GM10248 (cell line): ENCODE measurements at regions not wholly inside any gene's neighbourhood (a gene's known extent, or its start where the extent isn't known, plus 50 kb on each side); places are given as distances from the start of the nearest gene placed in this dataset.

Source experiments
- CTCF ChIA-PET: fragments of 300-600 bp; sonication (Branson Sonifier 250); formaldehyde crosslinking; extraction: SDS; loops from one replicate; lab custom pipeline; 2021; ENCODE audit warnings: antibody characterized with exemption; lab: Yijun Ruan, JAX
- POLR2A ChIA-PET: fragments of 350-650 bp; sonication (Branson Sonifier 250); formaldehyde crosslinking; extraction: SDS; loops from one replicate; lab custom pipeline; 2020; ENCODE audit warnings: antibody characterized with exemption; lab: Yijun Ruan, JAX
- DNase-seq: peaks from one replicate; pipeline ENCODE4 v3.0.0; 2012; ENCODE audit errors: extremely low spot score
- TF ChIP-seq, protein P1 (sequence below): IDR thresholded peaks from 2 replicates; pipeline ENCODE4 v1.5.1; 2012; ENCODE audit warnings: mild to moderate bottlenecking, low read depth; ENCODE audit errors: extremely low read depth, missing control alignments, control extremely low read depth

DNA sequence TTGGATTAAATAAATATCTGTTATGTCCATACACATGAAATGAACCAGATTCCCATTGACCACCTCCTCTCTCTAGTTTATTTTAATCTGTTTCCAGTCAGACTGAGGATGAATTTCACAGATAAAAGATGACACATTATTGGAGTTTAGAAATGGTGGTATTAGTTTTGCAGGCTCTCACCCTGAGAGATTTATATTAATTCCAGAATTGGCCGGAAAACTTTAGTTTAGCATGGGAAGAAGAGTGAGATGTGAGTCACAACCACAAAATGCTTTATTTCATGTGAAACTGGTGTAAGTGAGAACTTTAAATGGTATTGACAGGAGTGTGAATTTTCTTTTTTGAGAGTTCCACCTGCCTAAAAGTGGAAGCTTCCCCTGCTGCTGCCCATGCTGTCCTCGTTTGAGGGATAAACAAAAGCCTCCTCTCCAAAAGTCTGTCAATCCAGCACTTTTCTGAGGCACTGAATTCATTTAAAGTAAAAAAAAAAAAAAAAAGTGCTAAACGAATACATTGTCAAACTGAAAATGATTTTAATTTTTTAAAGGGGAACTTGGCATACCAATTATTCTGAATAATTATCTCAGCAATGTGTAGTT is 65.1 kb upstream of the EPHA3 start:
- no peak for DNase-seq
- ChIA-PET CTCF (no interaction called here), POLR2A (no interaction called here)
- TF ChIP-seq, protein P1, sequence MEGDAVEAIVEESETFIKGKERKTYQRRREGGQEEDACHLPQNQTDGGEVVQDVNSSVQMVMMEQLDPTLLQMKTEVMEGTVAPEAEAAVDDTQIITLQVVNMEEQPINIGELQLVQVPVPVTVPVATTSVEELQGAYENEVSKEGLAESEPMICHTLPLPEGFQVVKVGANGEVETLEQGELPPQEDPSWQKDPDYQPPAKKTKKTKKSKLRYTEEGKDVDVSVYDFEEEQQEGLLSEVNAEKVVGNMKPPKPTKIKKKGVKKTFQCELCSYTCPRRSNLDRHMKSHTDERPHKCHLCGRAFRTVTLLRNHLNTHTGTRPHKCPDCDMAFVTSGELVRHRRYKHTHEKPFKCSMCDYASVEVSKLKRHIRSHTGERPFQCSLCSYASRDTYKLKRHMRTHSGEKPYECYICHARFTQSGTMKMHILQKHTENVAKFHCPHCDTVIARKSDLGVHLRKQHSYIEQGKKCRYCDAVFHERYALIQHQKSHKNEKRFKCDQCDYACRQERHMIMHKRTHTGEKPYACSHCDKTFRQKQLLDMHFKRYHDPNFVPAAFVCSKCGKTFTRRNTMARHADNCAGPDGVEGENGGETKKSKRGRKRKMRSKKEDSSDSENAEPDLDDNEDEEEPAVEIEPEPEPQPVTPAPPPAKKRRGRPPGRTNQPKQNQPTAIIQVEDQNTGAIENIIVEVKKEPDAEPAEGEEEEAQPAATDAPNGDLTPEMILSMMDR, result no peak

DNA sequence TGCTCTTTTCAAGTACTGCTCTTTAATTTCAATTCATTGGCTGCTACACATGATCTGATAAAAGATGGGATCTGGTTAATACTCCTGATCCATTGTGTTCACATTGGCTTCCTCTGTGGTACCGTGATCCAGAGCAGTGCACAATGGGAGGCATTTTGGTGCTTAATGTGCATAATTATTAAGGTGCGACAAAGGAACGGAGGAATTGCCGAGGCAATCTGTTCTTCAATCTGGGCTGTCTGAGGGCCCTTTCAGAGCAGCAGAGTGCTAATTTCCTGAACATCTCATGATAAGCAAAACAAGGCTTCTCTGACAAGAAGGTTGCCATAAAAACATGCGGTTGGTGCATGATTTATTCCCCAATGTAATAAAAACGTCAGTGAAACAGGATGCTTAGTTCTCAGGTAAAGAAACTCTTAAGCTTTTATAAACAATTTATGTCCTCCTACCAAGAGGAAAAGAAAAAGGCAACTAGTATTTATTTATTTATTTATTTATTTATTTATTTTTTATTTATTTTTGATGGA is 64.0 kb upstream of the EPHA3 start:
- TF ChIP-seq, protein P1, result no peak
- POLR2A ChIA-PET, result no interaction called here
- no peak for DNase-seq
- CTCF ChIA-PET, result interaction anchor here (0.8 kb wide), 1 partner anchor 11 kb away, joined by 3 read pairs; no protein-coding TSS in a partner anchor

DNA sequence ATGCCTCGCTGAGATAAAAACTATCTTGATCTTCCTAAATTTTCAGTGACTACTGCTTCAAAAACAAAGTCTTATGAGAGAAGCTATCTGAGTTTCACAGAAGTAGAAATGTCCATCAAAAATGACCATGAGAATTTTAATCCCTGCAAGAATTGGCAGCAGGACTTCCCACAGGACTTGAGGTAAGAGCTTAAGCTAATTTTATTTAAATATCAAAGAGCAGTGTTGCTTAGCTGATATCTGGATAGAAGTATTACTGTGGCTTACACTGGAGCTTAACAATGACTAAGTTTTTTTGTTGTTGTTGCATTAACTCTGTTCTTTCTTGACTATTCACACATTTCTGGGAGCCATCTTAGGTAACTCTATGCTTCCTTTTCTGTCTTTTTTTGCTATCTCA is 60.8 kb upstream of the EPHA3 start:
- POLR2A ChIA-PET, result no interaction called here
- CTCF ChIA-PET, result interaction anchor here (1.3 to 1.4 kb wide), 2 partner anchors 10 to 17 kb away, joined by 3 read pairs; no protein-coding TSS in a partner anchor
- DNase-seq, result no peak
- TF ChIP-seq, protein P1, result no peak

DNA sequence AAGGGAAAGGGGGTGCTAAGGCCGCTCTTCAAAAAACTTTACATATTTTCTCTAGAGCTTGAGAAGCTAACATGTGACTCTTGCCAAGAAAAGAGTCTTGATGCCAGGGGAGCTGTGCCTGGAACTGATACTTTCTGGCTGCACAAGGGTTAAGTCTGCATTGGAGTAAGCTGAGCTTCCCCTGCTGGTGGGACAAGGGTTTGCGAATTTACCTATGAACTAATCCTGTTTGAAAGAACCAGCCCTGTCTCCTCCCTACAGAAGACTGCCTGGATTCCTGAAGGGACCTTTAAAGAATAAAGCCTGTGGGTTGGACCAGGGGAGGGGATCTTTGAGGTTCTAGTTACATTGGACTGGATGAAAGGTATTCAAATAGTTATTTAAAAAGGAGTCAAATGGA is 58.3 kb upstream of the EPHA3 start:
- no peak for DNase-seq
- ChIA-PET CTCF (interaction anchor here (1.2 kb wide), 1 partner anchor 8 kb away, joined by 4 read pairs; no protein-coding TSS in a partner anchor), POLR2A (no interaction called here)
- TF ChIP-seq, protein P1, result no peak

DNA sequence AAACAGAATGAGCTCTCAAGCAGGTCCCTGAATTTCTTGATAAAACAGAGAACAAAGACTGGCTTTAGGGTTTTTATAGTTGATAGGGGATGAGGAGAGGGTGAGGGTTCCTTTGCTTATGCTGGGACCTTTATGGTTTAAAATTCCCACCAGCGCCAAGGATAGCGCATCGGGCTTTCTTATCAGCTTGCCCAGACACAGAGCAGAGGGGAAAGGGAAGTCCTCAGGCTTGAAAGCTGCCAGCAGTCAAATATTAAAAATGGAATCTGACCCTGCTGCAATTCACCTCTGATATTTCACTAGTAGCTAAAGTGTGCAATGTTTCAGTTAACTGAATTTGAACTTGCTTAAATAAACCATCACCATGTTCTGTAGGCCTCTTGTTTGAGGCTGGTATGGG is 55.0 kb upstream of the EPHA3 start:
- TF ChIP-seq, protein P1, result no peak
- DNase-seq, result no peak
- POLR2A ChIA-PET, result no interaction called here
- CTCF ChIA-PET, result no interaction called here

DNA sequence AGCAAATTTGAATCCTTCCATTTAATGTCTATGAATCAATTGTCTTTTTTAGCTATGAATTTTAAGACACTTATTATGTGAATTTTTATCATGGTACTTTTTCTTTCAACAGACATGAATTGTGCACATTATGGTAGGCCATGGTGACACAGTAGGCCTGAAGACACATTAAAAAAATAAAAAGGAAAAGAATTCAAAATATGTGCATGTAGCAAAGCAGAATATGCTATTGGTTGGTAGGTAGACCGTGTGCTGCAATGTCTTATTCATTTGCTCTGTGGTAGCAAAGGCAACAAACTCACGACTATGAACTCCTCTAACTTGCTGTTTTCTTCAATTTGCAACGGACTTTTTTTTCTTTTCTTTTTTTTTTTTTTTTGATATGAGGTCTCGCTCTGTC is 50.0 kb upstream of the EPHA3 start:
- POLR2A ChIA-PET, result no interaction called here
- CTCF ChIA-PET, result interaction anchor here (1.0 to 1.1 kb wide), 2 partner anchors 9 to 10 kb away, joined by 3 to 4 read pairs; no protein-coding TSS in a partner anchor
- TF ChIP-seq, protein P1, result no peak
- no peak for DNase-seq
